Thoracic aorta (tissue), 2 donors: ENCODE measurements at regions not wholly inside any gene's neighbourhood (a gene's known extent, or its start where the extent isn't known, plus 50 kb on each side); places are given as distances from the start of the nearest gene placed in this dataset.
"Not testable (repeated sequence)": the region's sequence is repeated elsewhere in the genome, so short reads cannot be mapped to it uniquely, and the experiment has no call there.

Experiments
- ATAC-seq: fragments of 150-250 bp; one replicate; pipeline ENCODE4 v1.8.0; 2017; ENCODE audit warnings: low read depth; ENCODE audit not compliant: insufficient number of reproducible peaks, low FRiP score
- DNase-seq: peaks from one replicate; pipeline ENCODE4 v3.0.0-alpha.2; 2020; ENCODE audit warnings: low spot score
- H3K27ac ChIP-seq, 2 donors: fragments of 200-600 bp; sonication (generic); 1 replicate in 1 of 2; 2 replicates in 1 of 2; pipeline ENCODE4 v1.5.1; 2016; ENCODE audit warnings: mild to moderate bottlenecking in 2 of 2, moderate library complexity in 2 of 2
- H3K27me3 ChIP-seq: fragments of 200-600 bp; sonication (generic); replicated peaks from 2 replicates; pipeline ENCODE4 v1.6.0; 2016; ENCODE audit warnings: mild to moderate bottlenecking; ENCODE audit not compliant: insufficient read depth
- H3K36me3 ChIP-seq: fragments of 200-600 bp; sonication (generic); one replicate; pipeline ENCODE4 v1.5.1; 2016
- H3K4me1 ChIP-seq, 2 donors: fragments of 200-600 bp; sonication (generic); 1 replicate in 1 of 2; 2 replicates in 1 of 2; pipeline versions ENCODE4 v1.5.1 to v1.6.0; 2016; ENCODE audit warnings: low read depth in 2 of 2, mild to moderate bottlenecking in 1 of 2; ENCODE audit not compliant: control insufficient read depth in 1 of 2
- H3K4me3 ChIP-seq: fragments of 200-600 bp; sonication (generic); 2 replicates; pipeline ENCODE4 v1.5.1; 2016; ENCODE audit warnings: mild to moderate bottlenecking
- H3K9me3 ChIP-seq: fragments of 200-600 bp; sonication (generic); 2 replicates; pipeline ENCODE4 v1.5.1; 2016

- not testable (repeated sequence) for ATAC-seq, H3K4me1 ChIP-seq, DNase-seq, H3K9me3 ChIP-seq, H3K4me3 ChIP-seq, H3K27ac ChIP-seq, H3K36me3 ChIP-seq, H3K27me3 ChIP-seq
These were observed 173.5 kb downstream of the ZFY start for GRCh38 chrY:3108674-3109073.

GRCh38 chrY:3120234-3120633, 185.1 kb downstream of the ZFY start:
- H3K9me3 ChIP-seq, H3K27ac ChIP-seq, DNase-seq, ATAC-seq, H3K27me3 ChIP-seq, H3K36me3 ChIP-seq, H3K4me3 ChIP-seq, H3K4me1 ChIP-seq: not testable (repeated sequence)

- H3K9me3 ChIP-seq, H3K27ac ChIP-seq, H3K4me3 ChIP-seq, ATAC-seq, H3K4me1 ChIP-seq, H3K27me3 ChIP-seq, H3K36me3 ChIP-seq, DNase-seq: not testable (repeated sequence)
These were observed 185.5 kb downstream of the ZFY start for GRCh38 chrY:3120716-3121115.

GRCh38 chrY:3123482-3123881, 188.3 kb downstream of the ZFY start:
- H3K4me1 ChIP-seq, H3K4me3 ChIP-seq, H3K27ac ChIP-seq, ATAC-seq, H3K9me3 ChIP-seq, DNase-seq, H3K36me3 ChIP-seq, H3K27me3 ChIP-seq: not testable (repeated sequence)

- not testable (repeated sequence) for H3K4me1 ChIP-seq, H3K9me3 ChIP-seq, ATAC-seq, H3K27me3 ChIP-seq, DNase-seq, H3K36me3 ChIP-seq, H3K27ac ChIP-seq, H3K4me3 ChIP-seq
These were observed 235.9 kb downstream of the ZFY start for GRCh38 chrY:3171074-3171473.

- H3K9me3 ChIP-seq, ATAC-seq, H3K27ac ChIP-seq, DNase-seq, H3K4me3 ChIP-seq, H3K36me3 ChIP-seq, H3K4me1 ChIP-seq, H3K27me3 ChIP-seq: not testable (repeated sequence)
These were observed 259.9 kb downstream of the ZFY start for GRCh38 chrY:3195035-3195434.

- not testable (repeated sequence) for H3K4me3 ChIP-seq, H3K4me1 ChIP-seq, H3K9me3 ChIP-seq, H3K27me3 ChIP-seq, H3K27ac ChIP-seq, ATAC-seq, DNase-seq, H3K36me3 ChIP-seq
These were observed 267.1 kb downstream of the ZFY start for GRCh38 chrY:3202287-3202686.

GRCh38 chrY:3206733-3207132, 271.6 kb downstream of the ZFY start:
- not testable (repeated sequence) for H3K4me3 ChIP-seq, H3K9me3 ChIP-seq, H3K27ac ChIP-seq, ATAC-seq, H3K4me1 ChIP-seq, H3K36me3 ChIP-seq, H3K27me3 ChIP-seq, DNase-seq

- not testable (repeated sequence) for H3K36me3 ChIP-seq, DNase-seq, H3K4me1 ChIP-seq, H3K4me3 ChIP-seq, H3K9me3 ChIP-seq, H3K27ac ChIP-seq, ATAC-seq, H3K27me3 ChIP-seq
These were observed 278.0 kb downstream of the ZFY start for GRCh38 chrY:3213183-3213582.

GRCh38 chrY:3218134-3218533, 283.0 kb downstream of the ZFY start:
- not testable (repeated sequence) for ATAC-seq, DNase-seq, H3K4me1 ChIP-seq, H3K27me3 ChIP-seq, H3K4me3 ChIP-seq, H3K27ac ChIP-seq, H3K9me3 ChIP-seq, H3K36me3 ChIP-seq

GRCh38 chrY:3218559-3218958, 283.4 kb downstream of the ZFY start:
- H3K36me3 ChIP-seq, ATAC-seq, H3K27me3 ChIP-seq, H3K9me3 ChIP-seq, H3K4me3 ChIP-seq, H3K27ac ChIP-seq, DNase-seq, H3K4me1 ChIP-seq: not testable (repeated sequence)

GRCh38 chrY:3262911-3263310, 316.0 kb upstream of the TGIF2LY start:
- H3K27me3 ChIP-seq, H3K4me1 ChIP-seq, H3K4me3 ChIP-seq, H3K27ac ChIP-seq, H3K9me3 ChIP-seq, DNase-seq, ATAC-seq, H3K36me3 ChIP-seq: not testable (repeated sequence)

- H3K9me3 ChIP-seq, H3K27me3 ChIP-seq, H3K4me3 ChIP-seq, DNase-seq, H3K4me1 ChIP-seq, H3K27ac ChIP-seq, ATAC-seq, H3K36me3 ChIP-seq: not testable (repeated sequence)
These were observed 290.8 kb upstream of the TGIF2LY start for GRCh38 chrY:3288063-3288462.
